RPMI8226 (cell line): ENCODE measurements at regions not wholly inside any gene's neighbourhood (a gene's known extent, or its start where the extent isn't known, plus 50 kb on each side); places are given as distances from the start of the nearest gene placed in this dataset.

Experiments
- DNase-seq: peaks from one replicate; pipeline ENCODE4 v3.0.0-alpha.2; 2015

- no peak for DNase-seq
Measured at GRCh38 chr4:144384408-144384807, 243.9 kb upstream of the GYPA start.

GRCh38 chr4:144399927-144400326 lies 246.0 kb upstream of the HHIP start:
- DNase-seq, result peak; percentile 81

GRCh38 chr4:144402176-144402575 lies 243.8 kb upstream of the HHIP start:
- DNase-seq, result no peak

- no peak for DNase-seq
Measured at GRCh38 chr4:144402999-144403398, 243.0 kb upstream of the HHIP start.

GRCh38 chr4:144403893-144404292 lies 242.1 kb upstream of the HHIP start:
- no peak for DNase-seq

GRCh38 chr4:144409525-144409924 lies 236.4 kb upstream of the HHIP start:
- no peak for DNase-seq

GRCh38 chr4:144410230-144410783 lies 235.6 kb upstream of the HHIP start:
- DNase-seq, result no peak

GRCh38 chr4:144411119-144411518 lies 234.8 kb upstream of the HHIP start:
- no peak for DNase-seq

- no peak for DNase-seq
Measured at GRCh38 chr4:144411700-144412099, 234.3 kb upstream of the HHIP start.

GRCh38 chr4:144421056-144421455 lies 224.9 kb upstream of the HHIP start:
- DNase-seq, result no peak

- DNase-seq, result no peak
Measured at GRCh38 chr4:144421839-144422565, 224.0 kb upstream of the HHIP start.

GRCh38 chr4:144423930-144424329 lies 222.0 kb upstream of the HHIP start:
- DNase-seq, result no peak

GRCh38 chr4:144426023-144426422 lies 219.9 kb upstream of the HHIP start:
- DNase-seq, result peak; percentile 13

- DNase-seq, result no peak
Measured at GRCh38 chr4:144442713-144443112, 203.2 kb upstream of the HHIP start.

- DNase-seq, result no peak
Measured at GRCh38 chr4:144449611-144450010, 196.3 kb upstream of the HHIP start.

GRCh38 chr4:144450526-144450925 lies 195.4 kb upstream of the HHIP start:
- DNase-seq, result no peak

GRCh38 chr4:144451766-144452450 lies 194.0 kb upstream of the HHIP start:
- DNase-seq, result no peak

GRCh38 chr4:144456196-144456595 lies 189.8 kb upstream of the HHIP start:
- no peak for DNase-seq

GRCh38 chr4:144461906-144462305 lies 184.1 kb upstream of the HHIP start:
- DNase-seq, result no peak

- DNase-seq, result no peak
Measured at GRCh38 chr4:144463236-144463635, 182.7 kb upstream of the HHIP start.

- no peak for DNase-seq
Measured at GRCh38 chr4:144463896-144464295, 182.1 kb upstream of the HHIP start.

- DNase-seq, result no peak
Measured at GRCh38 chr4:144465546-144465945, 180.4 kb upstream of the HHIP start.

GRCh38 chr4:144480068-144480467 lies 165.9 kb upstream of the HHIP start:
- no peak for DNase-seq

GRCh38 chr4:144489831-144490230 lies 156.1 kb upstream of the HHIP start:
- no peak for DNase-seq
